Brain pericyte (primary cell): ENCODE measurements at regions not wholly inside any gene's neighbourhood (a gene's known extent, or its start where the extent isn't known, plus 50 kb on each side); places are given as distances from the start of the nearest gene placed in this dataset.
A peak's percentile ranks its signal among the peaks of the same experiment; 100 is the strongest.

ENCODE experiments used
- DNase-seq: peaks from one replicate; pipeline ENCODE4 v3.0.0-alpha.2; 2012; ENCODE audit warnings: low read depth, low spot score

DNA sequence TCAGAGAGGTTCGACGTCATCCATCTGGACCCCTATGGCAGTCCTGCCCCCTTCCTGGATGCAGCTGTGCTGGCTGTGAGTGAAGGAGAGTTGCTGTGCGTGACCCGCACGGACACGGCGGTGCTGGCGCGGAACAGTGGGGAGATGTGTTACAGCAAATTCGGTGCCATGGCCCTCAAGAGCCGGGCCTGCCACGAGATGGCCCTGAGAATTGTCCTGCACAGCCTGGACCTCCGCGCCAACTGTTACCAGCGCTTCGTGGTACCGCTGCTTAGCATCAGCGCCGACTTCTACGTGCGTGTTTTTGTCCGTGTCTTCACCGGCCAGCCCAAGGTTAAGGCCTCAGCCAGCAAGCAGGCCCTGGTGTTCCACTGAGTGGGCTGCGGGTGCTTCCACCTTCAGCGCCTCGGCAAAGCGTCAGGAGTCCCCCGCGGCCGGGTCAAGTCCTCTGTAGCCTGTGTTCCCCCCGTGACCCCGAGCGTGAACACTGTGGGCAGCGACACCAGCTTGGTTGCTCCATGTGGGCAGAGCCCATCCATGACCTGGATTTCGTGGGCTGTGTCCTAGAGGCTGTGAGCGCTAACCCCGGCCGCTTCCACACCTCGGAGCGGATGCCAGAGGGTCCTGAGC, 186.7 kb upstream of the SLITRK2 start:
- no peak for DNase-seq

DNA sequence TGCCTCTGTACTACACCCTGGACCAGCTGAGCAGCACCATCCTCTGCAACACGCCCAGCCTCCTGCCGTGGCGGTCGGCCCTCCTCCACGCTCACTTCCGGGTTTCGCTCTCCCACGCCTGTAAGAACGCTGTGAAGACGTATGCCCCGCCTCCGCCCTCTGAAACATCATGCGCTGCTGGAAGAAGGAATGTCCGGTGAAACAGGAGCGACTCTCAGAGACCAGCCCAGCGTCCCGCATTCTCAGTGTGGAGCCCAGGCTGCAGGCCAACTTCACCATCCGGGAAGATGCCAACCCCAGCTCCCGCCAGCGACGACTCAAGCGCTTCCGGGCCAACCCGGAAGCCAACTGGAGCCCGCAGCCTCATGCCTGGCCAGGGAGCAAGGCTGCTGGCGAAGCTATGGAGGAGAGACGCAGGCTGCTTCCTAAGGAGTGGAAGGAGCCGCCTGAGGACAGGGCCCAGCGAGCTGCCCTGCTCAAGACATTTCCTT, 186.1 kb upstream of the SLITRK2 start:
- no peak for DNase-seq

DNA sequence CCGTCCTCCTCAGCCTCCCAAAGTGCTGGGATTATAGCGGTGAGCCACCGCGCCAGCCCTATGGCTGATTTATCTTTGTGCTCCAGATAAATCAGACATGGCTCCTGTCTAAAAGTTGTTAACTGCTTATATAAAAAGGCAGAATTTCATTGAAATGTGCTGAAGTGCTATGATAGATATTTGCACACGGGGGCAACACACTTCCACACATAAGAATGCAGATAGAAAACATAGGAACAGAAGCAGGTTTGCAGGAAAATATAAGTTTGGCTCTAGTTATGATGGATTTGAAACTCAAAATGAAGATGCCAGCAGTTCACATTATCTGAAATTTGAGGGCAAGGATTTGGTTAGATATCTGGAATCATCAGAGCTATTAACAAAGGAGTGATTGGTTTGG, 163.1 kb upstream of the SLITRK2 start:
- DNase-seq = no peak

DNA sequence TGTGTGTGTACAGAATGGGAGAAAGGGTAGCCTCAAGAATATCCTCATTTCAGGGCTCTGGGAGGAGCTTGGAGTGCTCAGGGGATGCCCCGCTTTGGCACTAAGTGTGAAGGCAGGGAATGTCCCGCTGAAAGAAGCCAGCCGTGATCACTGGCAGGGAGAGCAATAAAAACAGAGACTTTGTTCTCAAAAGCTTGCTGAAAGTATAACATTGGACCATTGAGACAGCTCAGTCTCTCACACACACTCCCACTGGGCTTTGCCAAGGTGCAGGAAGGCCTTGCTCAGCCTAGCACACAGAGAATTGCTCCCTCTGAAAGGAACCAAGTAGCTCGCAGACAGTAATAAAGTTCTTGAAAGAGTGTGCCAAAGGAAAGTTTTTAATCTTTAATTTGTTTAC, 143.8 kb upstream of the SLITRK2 start:
- DNase-seq = no peak

DNA sequence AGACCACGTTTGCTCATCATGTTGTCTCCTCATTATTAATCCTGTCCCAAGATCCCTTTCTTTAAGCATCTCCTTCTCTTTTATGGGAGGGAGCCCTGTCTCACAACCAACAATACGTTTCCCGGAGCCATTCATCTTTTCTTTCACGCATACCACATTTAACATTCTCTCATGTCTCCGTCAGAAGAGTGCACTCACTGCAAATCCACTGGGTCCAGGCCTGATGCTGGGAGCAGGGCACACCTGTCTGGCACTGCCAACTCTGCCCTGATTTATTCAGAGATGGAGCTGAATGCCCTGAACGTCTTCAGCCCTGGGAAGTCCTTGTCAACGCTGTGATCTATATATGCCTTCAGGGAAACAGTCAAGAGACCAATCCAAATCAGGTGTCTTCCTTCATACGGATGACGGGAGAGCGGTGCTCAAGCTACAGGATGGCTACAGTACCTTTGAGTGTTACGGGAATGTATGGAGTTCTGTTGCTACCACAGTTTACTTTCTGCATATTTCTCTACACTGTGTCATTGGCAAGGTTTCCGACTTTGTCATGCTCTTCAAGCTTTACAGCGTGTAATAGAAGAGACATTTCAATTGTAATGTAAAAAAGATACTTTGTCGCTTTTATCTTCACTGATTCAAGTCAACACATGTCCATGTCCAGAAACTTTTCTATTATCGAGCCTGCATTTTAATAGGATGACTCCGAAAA, 140.4 kb upstream of the SLITRK2 start:
- no peak for DNase-seq

DNA sequence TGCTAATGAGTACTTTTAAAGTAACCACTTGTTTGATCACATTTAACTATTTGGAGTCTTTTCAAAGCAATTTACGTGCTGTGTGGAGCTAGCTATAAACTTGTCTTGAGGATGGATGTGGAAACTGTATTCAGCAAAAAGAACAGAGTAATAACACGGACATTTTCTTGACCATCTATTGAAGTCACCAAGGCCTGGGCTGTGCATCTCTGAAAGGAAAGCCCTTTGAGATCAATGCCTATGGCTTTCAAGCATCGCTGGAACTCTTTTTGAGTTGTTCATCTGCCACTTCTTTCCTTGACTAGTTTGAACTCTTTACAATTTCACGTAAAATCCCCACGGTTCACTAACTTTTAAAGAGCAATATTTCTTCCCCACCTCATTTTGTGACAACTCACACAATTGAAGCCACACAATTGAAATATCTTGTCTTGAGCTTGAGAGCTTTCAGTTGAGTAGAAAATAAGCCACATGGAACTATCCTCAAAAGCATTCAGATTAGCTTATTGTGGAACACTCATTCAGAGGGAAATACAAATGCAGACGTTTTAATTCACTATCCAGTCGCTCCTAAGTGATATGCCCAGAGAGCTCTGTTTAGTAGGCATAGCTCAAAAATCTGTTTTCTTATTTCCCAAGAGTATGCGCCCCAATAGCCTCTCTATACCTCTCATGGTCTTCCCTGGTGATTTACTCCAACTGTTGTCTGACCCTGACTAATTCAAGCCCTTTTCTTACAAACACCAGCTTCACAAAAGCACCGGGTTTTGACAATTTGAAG, 134.9 kb upstream of the SLITRK2 start:
- DNase-seq = no peak

DNA sequence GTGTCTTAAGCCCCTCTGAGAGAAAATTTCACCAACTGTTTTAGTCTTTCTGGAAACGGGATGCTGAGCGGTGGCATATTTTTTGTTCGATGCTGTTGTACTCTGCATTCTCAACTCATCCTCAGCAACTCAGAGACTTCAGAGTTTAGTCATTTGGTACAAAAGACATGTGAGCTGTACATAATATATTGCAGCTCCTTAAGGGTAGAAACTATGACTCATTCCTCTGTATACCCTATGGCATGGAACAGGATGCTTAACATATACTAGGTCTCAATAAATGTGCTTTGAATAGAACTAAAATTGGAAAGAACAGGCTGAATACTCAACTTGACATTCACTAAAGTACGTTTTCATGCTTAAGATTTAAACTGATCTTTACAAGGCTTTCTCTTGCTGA, 130.5 kb upstream of the SLITRK2 start:
- DNase-seq = no peak

DNA sequence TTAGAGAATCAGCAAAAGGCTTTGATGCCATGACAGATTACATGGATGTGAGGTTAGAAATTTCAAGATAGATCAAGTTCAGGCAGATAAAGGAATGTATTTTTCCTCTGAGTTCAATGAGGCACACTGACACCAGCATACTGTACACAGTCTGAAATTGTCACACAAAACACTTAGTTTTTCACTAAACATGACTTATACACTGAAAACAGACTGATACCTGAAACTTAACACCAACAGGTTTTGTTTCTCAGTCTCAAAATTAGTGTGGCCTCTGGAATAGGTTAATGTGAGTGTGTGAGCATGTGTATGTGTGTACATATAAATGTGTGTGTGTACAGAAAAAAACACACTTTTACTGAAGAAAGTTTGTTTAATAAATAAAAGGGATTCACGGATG, 129.9 kb upstream of the SLITRK2 start:
- DNase-seq = no peak

DNA sequence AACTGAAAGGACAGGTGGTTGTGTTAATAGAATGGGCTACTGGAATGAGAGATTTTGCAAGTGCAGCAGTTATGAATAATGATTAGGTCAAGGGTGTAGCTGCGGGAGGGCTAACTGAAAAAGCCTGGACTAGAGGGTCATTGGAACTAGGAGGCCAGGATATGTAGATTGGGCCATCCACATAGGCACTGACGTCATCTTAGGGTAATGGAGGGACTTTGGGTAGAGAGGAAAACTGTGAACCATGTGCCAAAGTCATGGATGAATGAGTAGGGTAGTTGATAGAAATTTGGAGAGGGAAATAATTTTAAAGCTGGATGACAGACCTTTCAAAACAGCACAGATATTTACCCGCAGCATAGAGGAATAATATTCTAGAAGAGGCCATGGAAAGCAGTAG, 123.6 kb upstream of the SLITRK2 start:
- no peak for DNase-seq

DNA sequence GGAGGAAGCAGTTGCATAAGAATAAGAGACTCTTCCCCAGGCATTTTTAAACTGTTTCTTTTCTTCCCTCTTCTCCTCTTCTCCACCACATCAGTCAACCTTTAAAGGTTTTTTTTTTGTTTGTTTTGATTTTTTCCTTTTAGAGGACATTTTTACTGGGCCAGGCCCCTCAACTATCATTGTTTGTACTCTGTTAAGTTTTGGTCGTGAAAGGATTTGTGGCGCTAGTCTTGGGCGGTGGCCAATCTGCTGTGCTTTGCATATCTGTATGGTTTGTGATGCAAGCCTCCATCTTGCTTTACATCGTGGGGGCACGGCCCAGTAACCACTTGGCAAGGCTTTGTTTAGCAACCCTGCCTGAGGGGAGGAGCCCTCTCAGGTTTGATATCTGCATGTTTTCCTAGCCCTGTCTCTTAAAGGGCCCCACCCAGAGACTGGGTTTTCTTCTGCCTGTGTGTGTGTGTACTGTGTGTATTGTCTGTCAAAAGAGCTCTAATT, 101.9 kb upstream of the SLITRK2 start:
- DNase-seq = no peak

DNA sequence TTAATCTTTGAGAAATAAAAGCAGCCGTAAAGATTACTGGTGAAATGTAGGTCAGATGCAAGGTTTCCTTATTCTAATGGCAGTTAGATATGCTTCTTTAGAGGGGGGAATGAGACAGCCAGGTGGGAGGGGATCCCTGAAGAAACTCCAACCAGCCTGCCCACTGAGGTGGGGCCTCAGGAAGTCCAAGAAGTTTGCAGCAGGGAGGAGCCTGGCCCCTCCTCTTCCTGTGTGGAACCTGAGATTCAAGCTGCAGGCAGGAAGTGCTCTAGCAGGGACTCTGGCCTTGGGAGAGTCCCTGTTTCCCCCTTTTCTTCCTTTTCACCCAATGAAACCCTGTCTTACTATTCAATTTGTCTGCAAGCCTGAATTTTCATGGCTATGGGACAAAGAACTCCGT, 101.4 kb upstream of the SLITRK2 start:
- no peak for DNase-seq

DNA sequence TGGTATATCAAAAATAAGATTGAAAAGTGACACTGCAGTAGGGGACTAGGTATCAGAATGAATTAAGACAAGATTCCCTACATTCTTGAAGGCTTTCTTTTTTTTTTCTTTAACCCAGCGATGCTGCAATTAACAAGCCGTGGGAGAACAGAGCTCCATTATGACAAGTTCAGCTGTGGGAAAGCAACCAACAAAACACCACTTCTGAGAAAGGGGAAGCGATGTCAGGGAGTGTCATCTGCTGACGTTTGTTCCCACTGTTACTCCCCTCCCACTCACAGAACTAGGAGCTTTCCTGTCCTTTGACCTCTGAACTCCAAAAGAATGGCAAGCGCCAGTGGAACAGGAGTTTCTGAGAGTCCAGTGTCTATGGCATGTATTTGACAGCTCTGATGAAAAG, 90.2 kb upstream of the SLITRK2 start:
- DNase-seq = no peak

DNA sequence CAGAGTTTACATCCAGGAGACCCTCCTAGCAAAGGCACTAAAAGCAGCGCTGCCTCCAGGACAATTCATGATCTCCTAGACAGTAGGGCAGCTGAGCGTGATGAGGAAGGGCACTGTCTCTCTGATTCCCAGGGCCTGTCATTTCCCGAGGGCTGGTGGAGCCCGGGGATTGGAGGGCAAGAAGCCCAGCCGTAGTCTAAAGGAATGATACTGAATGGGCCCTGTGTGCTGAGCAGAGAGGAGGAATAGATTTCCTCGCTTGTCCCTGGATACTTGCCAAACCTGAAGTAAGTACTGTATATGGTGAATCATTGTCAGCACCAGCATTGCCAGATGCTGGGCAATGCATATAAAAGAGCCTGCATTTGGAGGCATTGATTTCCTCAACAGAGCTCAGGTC, 88.0 kb upstream of the SLITRK2 start:
- no peak for DNase-seq

DNA sequence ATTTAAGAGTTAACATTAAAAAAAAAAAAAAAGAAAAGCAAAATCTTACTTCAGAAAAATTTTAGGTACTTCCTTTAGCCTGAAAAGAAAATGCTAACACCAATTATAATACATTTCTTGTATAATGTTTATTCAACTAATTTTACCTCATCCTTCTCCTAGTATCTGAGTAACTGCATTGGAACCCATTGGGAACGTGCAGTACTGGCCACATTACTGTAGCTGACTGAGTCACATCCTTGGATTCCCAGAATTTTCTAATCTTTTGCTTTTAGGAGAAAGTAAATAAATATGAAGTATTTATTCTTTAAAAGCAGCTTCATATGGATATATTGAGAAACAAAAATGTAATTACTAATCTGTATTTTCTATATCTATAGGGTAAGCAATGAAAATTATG, 82.6 kb upstream of the SLITRK2 start:
- DNase-seq = no peak

DNA sequence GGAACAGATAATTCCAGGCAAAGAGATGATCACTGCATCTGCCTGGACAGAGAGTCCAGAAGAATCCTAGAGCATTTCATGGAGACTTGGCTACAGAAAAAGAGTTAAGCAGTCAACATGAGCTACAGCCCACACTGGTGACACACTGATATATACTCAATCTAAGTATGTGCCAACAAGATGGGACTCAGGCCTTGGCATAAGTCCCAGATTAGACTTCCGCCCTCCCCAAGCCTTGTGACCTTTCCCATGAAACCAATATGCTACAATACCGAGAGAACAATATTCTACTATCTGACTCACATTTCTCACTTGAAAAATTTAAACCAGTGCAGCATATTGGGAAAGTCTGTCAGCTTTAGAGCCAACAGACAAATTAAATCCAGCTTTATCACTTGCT, 65.7 kb upstream of the SLITRK2 start:
- peak; percentile 20 for DNase-seq
